HG03066 (cell line): ENCODE measurements at regions not wholly inside any gene's neighbourhood (a gene's known extent, or its start where the extent isn't known, plus 50 kb on each side); places are given as distances from the start of the nearest gene placed in this dataset.
A peak's percentile ranks its signal among the peaks of the same experiment; 100 is the strongest.

ENCODE experiments used
- ATAC-seq: cut with Tn5 transposase; IDR thresholded peaks from one replicate; pipeline ENCODE4 v1.9.1; 2021; ENCODE audit warnings: low read depth; ENCODE audit not compliant: unreplicated experiment

DNA sequence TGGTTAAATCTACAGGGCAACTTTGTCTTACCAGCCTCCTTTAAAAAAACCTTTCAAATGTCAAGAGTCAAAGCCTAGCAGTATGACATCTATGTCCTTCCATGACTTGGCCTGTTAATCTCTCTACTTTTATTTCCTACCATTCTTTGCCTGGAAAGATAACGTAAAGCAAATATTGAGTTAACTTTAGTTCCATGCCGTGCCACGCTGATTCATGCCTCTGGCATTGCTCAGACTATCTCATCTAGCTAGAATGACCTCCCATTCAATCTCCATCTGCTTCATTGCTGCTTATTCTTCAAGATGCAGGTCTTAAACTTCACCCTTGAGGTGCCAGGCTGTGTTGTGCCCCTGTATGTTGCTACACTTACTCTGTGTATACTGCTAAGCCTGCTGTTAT, 729.8 kb downstream of the EFNA5 start:
- ATAC-seq, result no peak

- no peak for ATAC-seq
Measured at GRCh38 chr5:106940301-106940846, 730.4 kb downstream of the EFNA5 start.

DNA sequence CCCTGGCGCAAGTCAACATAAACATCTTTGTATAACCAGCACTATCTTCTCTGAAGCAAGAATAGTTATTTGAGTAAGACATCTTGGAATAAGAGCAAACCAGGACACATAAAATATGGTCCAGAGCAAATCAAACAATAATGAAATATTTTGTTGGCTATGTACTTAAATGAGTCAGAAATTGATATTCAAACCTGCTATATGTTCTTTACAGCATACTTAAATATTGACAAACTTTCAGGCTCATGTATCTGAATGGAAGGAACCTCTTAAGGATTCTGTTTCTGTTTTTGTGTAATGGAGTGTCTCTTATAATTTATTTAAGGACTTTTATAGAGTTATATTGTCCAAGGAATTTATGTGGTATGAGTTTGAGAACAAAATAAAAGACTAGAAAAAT, 747.3 kb downstream of the EFNA5 start:
- ATAC-seq, result no peak

GRCh38 chr5:106921567-106921966, 749.2 kb downstream of the EFNA5 start:
- ATAC-seq, result no peak

- no peak for ATAC-seq
Measured at GRCh38 chr5:106910486-106910885, 760.3 kb downstream of the EFNA5 start.

DNA sequence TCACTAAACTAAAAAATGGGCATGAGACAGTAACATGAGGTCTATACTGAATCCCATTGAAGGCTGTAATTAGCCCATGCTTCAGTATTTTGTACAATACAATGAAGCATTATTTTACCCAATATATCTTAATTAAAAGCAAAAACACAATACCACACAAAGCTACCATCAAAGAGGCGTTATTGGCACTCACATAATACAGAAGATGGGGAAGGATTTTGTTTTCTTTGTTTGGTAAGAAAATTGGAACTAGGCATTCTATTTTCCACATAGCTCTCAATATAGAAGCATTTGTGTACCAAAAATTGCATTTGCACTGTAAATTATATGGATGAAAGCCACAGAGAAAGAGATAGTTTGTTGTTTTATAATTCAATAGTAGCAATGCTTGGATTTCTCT, 761.0 kb downstream of the EFNA5 start:
- ATAC-seq, result no peak

DNA sequence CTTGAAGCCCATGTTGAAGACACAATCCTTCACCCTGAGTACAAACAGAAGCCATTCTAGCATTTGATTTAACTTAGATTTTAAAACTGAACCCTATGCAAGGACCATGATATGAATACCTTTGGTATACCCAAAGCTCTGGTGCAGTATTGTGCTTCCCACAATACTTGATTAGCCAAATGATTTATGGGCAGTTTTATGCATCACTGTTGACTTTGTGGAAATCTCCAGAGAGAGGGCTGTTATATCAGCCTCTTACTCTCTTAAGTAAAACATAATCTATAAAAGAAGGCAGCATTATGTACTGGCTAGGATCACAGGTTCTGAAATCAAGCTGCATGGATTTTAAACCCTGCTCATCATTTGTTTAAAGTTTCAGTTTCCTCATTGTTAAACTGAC, 762.8 kb downstream of the EFNA5 start:
- no peak for ATAC-seq

DNA sequence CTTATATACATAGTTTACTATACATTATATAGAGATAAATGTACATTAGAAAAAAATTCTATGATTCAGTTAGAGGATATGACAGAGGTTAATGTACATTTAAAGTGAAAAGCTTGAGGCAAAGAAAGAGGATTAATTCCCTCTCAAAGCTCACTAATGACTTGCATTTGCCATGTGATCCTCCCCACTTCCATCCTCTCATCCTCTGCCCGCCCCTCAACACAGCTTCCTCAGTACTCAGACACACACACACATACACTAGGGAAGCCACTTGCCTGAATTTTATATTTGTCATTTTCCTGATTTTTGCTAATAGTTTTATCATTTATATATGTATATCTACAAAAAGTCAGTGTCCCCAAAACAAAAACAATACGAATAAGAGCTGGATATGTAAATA, 764.5 kb downstream of the EFNA5 start:
- ATAC-seq, result no peak

- no peak for ATAC-seq
Measured at GRCh38 chr5:106894964-106895363, 775.8 kb downstream of the EFNA5 start.

GRCh38 chr5:106882035-106882434, 788.7 kb downstream of the EFNA5 start:
- no peak for ATAC-seq

DNA sequence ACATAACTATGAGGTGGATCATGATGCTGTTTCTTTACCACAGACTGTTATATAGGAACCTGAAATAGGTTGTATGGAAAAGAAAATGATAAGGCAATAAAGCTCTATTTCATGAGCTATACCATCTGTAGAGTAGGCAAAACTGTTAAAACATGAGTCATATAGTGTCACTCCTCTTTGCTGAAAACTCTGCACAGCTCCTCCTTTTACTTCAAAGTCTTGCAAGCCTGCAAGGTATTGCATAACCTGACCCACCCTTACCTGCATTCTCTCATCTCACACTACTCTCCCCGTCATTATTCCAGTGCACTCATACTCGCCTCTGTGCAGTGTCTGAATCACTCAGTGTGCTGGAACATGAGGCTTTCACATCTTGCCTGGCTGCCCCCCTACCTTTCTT, 790.1 kb downstream of the EFNA5 start:
- no peak for ATAC-seq

GRCh38 chr5:106877881-106878280, 792.9 kb downstream of the EFNA5 start:
- no peak for ATAC-seq

- ATAC-seq, result no peak
Measured at GRCh38 chr5:106876665-106877194, 794.0 kb downstream of the EFNA5 start.

DNA sequence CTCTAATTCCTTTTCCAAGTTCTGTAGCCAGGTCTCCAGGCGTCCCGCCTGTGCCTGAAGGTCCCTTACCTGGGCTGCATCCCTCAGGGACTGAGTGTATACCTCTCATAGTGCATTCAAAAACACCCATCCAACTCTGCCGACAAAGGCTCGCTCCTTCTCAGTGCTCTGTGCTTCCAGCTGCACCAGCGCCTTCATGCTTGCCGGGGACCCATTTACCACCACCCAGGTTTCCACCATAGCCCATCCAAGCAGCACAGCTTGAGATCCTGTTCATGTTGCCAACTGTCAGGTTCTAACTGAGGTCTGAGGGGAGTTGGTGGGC, 794.5 kb downstream of the EFNA5 start:
- ATAC-seq, result no peak

DNA sequence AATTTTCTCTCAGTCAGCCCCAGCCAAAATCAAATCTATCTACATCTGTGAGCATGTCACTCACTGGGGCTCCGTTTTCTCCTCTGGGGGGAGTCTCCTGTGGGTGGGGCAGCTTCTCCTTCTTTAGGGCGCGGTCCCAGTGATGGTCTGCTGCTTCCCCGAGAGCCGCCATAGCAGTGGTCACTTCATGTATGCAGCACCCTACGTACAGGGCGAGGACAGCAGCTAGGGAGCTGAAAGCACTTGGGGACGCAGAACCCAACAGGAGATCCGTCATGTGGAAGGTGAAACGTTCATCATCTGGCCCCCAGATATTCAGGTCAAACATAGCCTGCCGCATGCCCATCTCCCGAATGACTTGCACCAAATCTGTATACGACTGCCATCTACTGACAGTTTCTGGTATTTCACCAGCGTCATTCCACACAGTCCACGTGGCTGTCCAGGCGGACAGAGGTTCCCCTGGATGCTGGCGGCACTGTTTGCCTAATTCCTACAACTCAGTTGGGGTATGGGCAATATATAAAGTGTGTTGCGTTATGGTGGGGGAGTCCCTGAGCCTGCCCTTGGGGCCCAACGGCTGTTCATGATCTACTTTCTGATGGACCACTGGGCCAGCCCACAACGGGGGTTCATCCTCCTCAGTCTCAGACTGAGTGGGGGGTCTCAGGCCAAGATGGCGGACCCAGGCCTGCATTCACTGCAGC, 795.0 kb downstream of the EFNA5 start:
- ATAC-seq, result peak; percentile 61

- no peak for ATAC-seq
Measured at GRCh38 chr5:106874974-106875373, 795.8 kb downstream of the EFNA5 start.

- ATAC-seq, result no peak
Measured at GRCh38 chr5:106874531-106874930, 796.2 kb downstream of the EFNA5 start.

DNA sequence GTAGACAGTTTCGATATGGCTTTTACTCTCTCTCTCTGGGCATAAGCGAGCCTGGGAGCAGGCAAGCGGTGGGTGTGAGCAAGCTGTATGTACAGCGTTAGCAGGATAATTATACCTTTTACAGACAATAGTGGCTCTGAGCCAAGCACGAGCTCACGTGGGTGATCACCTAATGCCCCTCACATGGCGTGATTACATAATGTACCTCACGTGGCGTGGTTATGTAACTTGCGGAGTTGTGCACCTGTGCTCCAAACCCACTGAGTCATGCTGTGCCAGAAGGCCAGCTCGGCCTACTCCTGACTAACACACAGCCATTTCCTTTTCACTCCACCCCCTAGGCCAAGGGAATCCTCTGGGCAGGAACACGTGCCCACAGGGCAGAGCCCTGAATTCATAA, 797.2 kb downstream of the EFNA5 start:
- no peak for ATAC-seq

DNA sequence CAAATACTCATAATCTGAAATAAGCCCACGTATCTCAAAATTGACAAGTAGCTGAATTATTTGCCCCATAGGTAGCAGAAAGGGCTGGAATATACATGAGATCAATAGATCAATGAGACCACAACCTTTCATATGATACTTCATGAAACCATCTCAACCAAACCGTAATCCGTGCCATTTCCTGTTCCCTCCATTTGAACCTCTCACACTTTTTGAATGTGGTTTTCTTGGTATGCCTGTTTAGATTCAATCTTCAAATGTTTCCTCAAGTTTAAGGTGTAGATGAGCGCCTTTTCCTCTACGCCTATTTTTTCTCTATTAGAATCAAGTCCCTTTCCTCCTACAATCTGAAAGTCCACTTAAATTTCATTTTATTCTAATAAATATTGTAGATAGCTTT, 805.5 kb downstream of the EFNA5 start:
- ATAC-seq, result no peak

DNA sequence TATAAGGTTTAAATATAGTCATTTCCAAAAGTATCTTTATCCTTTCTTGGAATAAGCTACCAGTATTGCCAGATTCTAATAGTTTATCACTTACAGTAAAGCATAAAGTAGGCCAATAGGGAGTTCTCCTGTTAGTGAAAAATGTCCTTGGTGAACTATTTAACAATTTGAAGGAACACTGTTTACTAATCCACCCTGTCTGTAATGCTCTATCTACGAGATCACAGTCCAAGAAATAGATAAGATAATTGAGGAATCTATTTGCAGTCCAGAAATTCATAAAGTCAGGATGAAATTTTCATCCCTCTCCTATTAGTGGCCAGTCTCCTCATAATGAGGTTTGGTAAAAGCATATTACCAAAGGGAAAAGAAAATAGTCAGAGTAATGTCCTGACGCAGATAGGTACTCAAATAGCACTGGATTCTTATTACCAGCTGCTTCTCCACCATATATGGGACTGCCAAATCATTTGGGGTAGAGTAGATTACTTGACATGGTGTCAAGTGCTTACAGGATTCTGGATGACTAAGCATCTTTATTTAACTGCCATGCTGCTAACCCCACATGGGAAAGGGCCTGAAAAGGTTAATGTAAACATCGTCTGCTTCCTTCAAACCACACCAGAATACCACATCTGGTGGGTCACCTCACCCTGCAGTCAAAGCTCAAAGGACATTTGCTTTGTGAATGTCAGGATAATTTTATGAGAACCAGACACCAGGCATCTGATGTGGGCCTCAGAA, 808.1 kb downstream of the EFNA5 start:
- ATAC-seq, result no peak

DNA sequence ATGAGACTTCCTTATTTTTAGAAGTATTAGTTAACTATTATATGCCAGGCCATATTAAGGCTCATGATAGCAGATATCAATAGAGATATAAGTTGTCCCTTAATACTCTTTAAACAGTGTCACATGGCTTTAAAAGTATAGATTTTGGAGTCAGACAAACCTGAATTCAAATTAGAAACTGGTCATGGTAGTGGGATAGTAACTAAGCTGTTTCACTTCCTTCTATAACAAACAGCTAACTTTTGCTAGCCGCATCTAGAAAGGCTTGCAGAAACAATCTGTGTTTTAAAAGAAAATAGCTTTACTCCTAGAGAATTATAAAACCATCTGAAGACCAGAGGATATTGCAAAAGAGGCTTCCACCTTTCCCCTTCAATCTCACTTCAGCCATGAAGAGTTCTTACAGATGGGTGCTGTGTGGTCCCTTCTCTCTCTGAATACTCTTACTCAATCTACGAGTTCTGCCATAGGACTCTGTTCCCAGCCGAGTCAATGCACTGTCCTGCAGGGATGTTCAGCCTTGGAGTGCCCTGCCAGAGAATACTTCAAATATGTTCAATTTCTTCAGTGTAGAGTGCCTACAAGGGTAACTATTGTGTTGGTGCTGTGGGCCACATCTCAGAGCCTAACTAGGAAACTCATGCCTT, 810.2 kb downstream of the EFNA5 start:
- ATAC-seq, result peak; percentile 62
